GM19239 (cell line): ENCODE measurements at regions not wholly inside any gene's neighbourhood (a gene's known extent, or its start where the extent isn't known, plus 50 kb on each side); places are given as distances from the start of the nearest gene placed in this dataset.
A peak's percentile ranks its signal among the peaks of the same experiment; 100 is the strongest.

ENCODE experiments used
- DNase-seq: peaks from one replicate; pipeline ENCODE4 v3.0.0; 2011; ENCODE audit warnings: low spot score; ENCODE audit not compliant: insufficient read length
- FAIRE-seq: peaks from 2 replicates; lab custom pipeline; 2011; peaks lifted over from hg19 to GRCh38; lab: Jason Lieb, UNC

GRCh38 chr2:222993920-222994650, 57.9 kb upstream of the KCNE4 start:
- DNase-seq (no peak), FAIRE-seq (no peak)

GRCh38 chr2:222998459-222998858, 53.5 kb upstream of the KCNE4 start:
- peak; percentile 21 for FAIRE-seq
- no peak for DNase-seq

GRCh38 chr2:223000872-223001796, 50.9 kb upstream of the KCNE4 start:
- FAIRE-seq (no peak), DNase-seq (no peak)

GRCh38 chr2:223001797-223002175, 50.2 kb upstream of the KCNE4 start:
- DNase-seq (no peak), FAIRE-seq (no peak)
